ENCODE measurements at regions not wholly inside any gene's neighbourhood (a gene's known extent, or its start where the extent isn't known, plus 50 kb on each side); places are given as distances from the start of the nearest gene placed in this dataset.

- peak overlapping the region; percentile 56 for H3K27ac ChIP-seq
- H3K4me1 ChIP-seq (replicated peaks) = peaks cover 13% of the 10 kb centered on the region
- no peaks in the 10 kb centered on the region for H3K36me3 ChIP-seq
- peak; percentile 31 to 40 for DNase-seq (ENCODE audit: low read depth in 1 of 2, low spot score in 2 of 2)
- no peak overlapping the region for H3K4me3 ChIP-seq
- H3K27me3 ChIP-seq (replicated peaks) = no peaks in the 10 kb centered on the region
- H3K9me3 ChIP-seq (replicated peaks) = no peaks in the 10 kb centered on the region
These were observed 102.2 kb upstream of the USP9Y start for GRCh38 chrY:12598783-12599182.

DNA sequence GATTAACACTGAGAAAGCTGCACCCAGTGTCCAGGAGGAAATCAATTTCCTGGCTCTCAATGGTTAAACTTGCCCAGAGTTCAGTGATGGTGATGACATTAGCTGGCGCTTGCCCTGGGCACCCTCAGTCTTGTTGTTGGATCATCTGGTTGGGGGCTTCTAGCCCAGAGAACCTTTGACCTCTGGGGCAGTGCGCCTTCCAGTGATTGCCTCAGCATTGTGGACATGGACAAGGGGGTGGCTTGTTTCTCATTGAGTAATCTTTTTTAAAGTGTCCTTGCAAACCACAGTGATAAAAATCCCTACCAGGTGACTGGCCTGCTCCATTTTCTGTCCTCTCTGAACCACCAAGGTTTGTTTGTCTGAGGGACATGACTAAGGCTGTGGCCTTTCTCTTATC lies 95.6 kb upstream of the USP9Y start:
- H3K27me3 ChIP-seq (replicated peaks) = no peaks in the 10 kb centered on the region
- no peaks in the 10 kb centered on the region for H3K36me3 ChIP-seq
- H3K4me1 ChIP-seq (replicated peaks) = no peaks in the 10 kb centered on the region
- no peaks in the 10 kb centered on the region for H3K9me3 ChIP-seq (replicated peaks)
- DNase-seq (ENCODE audit: low read depth in 1 of 2, low spot score in 2 of 2) = no peak
- H3K4me3 ChIP-seq = no peak overlapping the region
- H3K27ac ChIP-seq = no peak overlapping the region

- H3K4me3 ChIP-seq = no peak overlapping the region
- H3K9me3 ChIP-seq (replicated peaks) = no peaks in the 10 kb centered on the region
- H3K27ac ChIP-seq = no peak overlapping the region
- no peaks in the 10 kb centered on the region for H3K27me3 ChIP-seq (replicated peaks)
- DNase-seq (ENCODE audit: low read depth in 1 of 2, low spot score in 2 of 2) = no peak
- H3K4me1 ChIP-seq (replicated peaks) = no peaks in the 10 kb centered on the region
- H3K36me3 ChIP-seq = no peaks in the 10 kb centered on the region
These were observed 90.2 kb upstream of the USP9Y start for GRCh38 chrY:12610861-12611260.

GRCh38 chrY:12615733-12616446 lies 85.1 kb upstream of the USP9Y start:
- Histone ChIP-seq H3K27ac (no peak overlapping the region), H3K36me3 (no peaks in the 10 kb centered on the region), H3K27me3 (replicated peaks) (no peaks in the 10 kb centered on the region), H3K4me1 (replicated peaks) (no peaks in the 10 kb centered on the region), H3K9me3 (replicated peaks) (no peaks in the 10 kb centered on the region), H3K4me3 (no peak overlapping the region)
- DNase-seq (ENCODE audit: low read depth in 1 of 2, low spot score in 2 of 2) = no peak

DNA sequence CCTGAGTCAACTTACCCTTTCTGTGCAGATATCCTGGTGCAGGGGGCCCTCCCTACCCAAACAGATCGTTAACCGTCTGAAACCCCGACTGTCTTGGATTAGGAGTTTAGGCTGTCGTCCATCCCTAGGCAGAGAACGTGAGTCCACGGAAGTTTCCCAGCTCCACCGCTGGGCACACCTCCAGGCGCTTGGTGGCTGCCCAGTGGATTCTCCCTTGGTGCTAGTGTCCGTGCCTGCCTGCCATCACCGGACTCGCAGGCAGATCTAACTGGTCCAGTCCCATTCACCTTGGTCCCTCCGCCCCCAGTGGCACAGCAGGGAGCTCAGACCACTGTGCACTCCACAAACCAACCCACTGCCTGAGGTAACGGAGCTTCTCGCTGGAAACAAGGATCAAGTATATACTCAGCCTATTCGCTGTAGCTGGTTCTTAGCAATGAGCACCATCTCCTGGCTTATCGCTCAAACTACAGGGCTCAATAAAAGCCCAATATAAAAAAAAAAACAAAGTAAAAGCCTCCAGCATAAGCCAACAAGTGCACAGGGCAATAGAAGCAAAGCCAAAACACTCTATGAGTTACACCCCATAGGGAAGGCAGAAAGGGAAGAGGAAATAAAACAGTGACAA lies 79.5 kb upstream of the USP9Y start:
- Histone ChIP-seq H3K27ac (no peak overlapping the region), H3K27me3 (replicated peaks) (no peaks in the 10 kb centered on the region), H3K4me1 (replicated peaks) (0 out of 2 replicates have a peak, but pooled peaks cover 6% of the 10 kb centered on the region), H3K36me3 (no peaks in the 10 kb centered on the region), H3K4me3 (no peak overlapping the region), H3K9me3 (replicated peaks) (no peaks in the 10 kb centered on the region)
- DNase-seq (ENCODE audit: low read depth in 1 of 2, low spot score in 2 of 2) = peak in 1 of 2 experiments; percentile 26

DNA sequence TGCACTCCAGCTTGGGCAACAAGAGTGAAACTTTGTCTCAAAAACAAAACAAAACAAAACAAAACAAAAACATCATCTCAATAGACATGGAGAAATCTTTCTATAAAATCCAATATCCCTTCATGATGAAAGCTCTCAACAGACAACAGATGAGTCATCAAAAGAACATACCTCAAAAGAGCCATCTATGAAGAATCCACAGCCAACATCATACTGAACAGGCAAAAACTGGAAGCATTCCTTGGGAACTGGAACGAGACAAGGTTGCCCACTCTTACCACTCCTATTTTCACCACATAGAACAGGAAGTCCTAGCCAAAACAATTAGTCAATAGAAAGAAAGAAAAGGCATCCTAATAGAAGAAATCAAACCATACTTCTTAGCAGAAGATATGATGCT lies 77.8 kb upstream of the USP9Y start:
- H3K27ac ChIP-seq = no peak overlapping the region
- no peaks in the 10 kb centered on the region for H3K9me3 ChIP-seq (replicated peaks)
- no peaks in the 10 kb centered on the region for H3K27me3 ChIP-seq (replicated peaks)
- H3K4me3 ChIP-seq = no peak overlapping the region
- DNase-seq (ENCODE audit: low read depth in 1 of 2, low spot score in 2 of 2) = no peak
- H3K4me1 ChIP-seq (replicated peaks) = 0 out of 2 replicates have a peak, but pooled peaks cover 6% of the 10 kb centered on the region
- H3K36me3 ChIP-seq = no peaks in the 10 kb centered on the region

DNA sequence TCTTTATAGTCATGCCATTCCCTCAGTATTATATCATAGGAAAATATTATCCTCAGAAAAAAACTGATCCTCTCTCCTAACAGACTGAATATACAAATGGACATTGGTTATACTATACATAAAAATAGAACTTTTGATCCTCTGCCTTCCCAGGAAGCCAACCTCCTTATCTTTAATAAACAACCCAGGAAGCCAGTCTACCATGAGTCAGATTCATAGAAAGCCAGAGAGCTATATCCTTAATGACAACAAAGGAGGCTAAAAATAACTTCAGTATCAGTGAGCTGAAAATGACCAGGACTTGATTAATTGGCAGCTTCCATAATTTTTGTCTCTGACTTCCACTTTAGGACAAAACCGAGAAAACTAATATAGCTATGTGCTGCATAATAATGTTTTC lies 58.0 kb upstream of the USP9Y start:
- Histone ChIP-seq H3K4me3 (no peak overlapping the region), H3K9me3 (replicated peaks) (no peaks in the 10 kb centered on the region), H3K27ac (peak overlapping the region; percentile 77), H3K36me3 (no peaks in the 10 kb centered on the region), H3K4me1 (replicated peaks) (peaks cover 26% of the 10 kb centered on the region), H3K27me3 (replicated peaks) (no peaks in the 10 kb centered on the region)
- DNase-seq (ENCODE audit: low read depth in 1 of 2, low spot score in 2 of 2) = peak in 1 of 2 experiments; percentile 59

GRCh38 chrY:12643693-12644348 lies 57.2 kb upstream of the USP9Y start:
- H3K27me3 ChIP-seq (replicated peaks) = no peaks in the 10 kb centered on the region
- peak overlapping the region; percentile 77 for H3K27ac ChIP-seq
- H3K36me3 ChIP-seq = no peaks in the 10 kb centered on the region
- H3K9me3 ChIP-seq (replicated peaks) = no peaks in the 10 kb centered on the region
- no peak overlapping the region for H3K4me3 ChIP-seq
- DNase-seq (ENCODE audit: low read depth in 1 of 2, low spot score in 2 of 2) = peak; percentile 52 to 70
- peaks cover 26% of the 10 kb centered on the region for H3K4me1 ChIP-seq (replicated peaks)

DNA sequence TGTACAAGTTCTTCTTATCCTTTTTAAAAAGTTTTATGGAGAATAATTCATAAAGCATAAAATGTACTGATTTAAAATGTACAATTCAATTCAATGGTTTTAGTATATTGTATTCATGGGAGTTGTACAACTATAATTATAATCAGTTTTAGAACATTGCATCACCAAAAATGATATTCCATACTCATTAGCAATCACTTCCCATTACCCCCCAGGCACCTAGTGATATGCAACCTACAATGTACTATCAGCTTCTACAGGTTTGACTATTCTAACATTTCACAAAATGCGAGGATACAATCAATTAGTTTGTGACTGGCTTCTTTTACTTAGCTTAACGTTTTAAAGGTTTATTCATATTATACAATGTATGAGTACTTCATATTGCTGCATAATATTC lies 49.9 kb upstream of the USP9Y start:
- Histone ChIP-seq H3K27ac (peak overlapping the region; percentile 92), H3K4me3 (no peak overlapping the region), H3K4me1 (replicated peaks) (peaks cover 19% of the 10 kb centered on the region), H3K27me3 (replicated peaks) (no peaks in the 10 kb centered on the region), H3K36me3 (no peaks in the 10 kb centered on the region), H3K9me3 (replicated peaks) (no peaks in the 10 kb centered on the region)
- DNase-seq (ENCODE audit: low read depth in 1 of 2, low spot score in 2 of 2) = no peak
